H1 (cell line): ENCODE measurements at regions not wholly inside any gene's neighbourhood (a gene's known extent, or its start where the extent isn't known, plus 50 kb on each side); places are given as distances from the start of the nearest gene placed in this dataset.

Experiments
- CTCF ChIA-PET: fragments of 300-600 bp; sonication (Branson Sonifier 250); formaldehyde crosslinking; loops from one replicate; lab custom pipeline; 2021; ENCODE audit not compliant: partially characterized antibody; lab: Charles Lee
- POLR2A ChIA-PET: fragments of 300-600 bp; sonication (Branson Sonifier 250); formaldehyde crosslinking; loops from one replicate; lab custom pipeline; 2021; ENCODE audit warnings: inconsistent platforms; ENCODE audit not compliant: partially characterized antibody; lab: Charles Lee
- DNase-seq, 2 experiments: peaks; one replicate each; pipeline versions ENCODE4 v3.0.0 to v3.0.0-alpha.2; 2010 to 2022; ENCODE audit warnings: low spot score in 2 of 2, low read depth in 1 of 2, mixed read lengths in 1 of 2
- FAIRE-seq: peaks from 2 replicates; lab custom pipeline; 2011; peaks lifted over from hg19 to GRCh38; lab: Jason Lieb, UNC
- H2AFZ ChIP-seq: 2 replicates; pipeline ENCODE4 v1.8.1; 2012; ENCODE audit warnings: low read length, inconsistent platforms
- H2AK5ac ChIP-seq: 2 replicates; pipeline ENCODE4 v1.6.1; 2013; ENCODE audit warnings: low read depth, low read length
- H2BK120ac ChIP-seq: replicated peaks from 2 replicates; pipeline ENCODE3; 2013; ENCODE audit warnings: low read depth, low read length, inconsistent platforms
- H2BK12ac ChIP-seq: 2 replicates; pipeline ENCODE4 v1.6.1; 2013; ENCODE audit warnings: low read depth, low read length
- H2BK15ac ChIP-seq: 2 replicates; pipeline ENCODE4 v1.6.1; 2013; ENCODE audit warnings: low read length
- H2BK20ac ChIP-seq: 2 replicates; pipeline ENCODE4 v1.6.1; 2013; ENCODE audit warnings: low read length
- H2BK5ac ChIP-seq: 2 replicates; pipeline ENCODE4 v1.6.1; 2013; ENCODE audit warnings: low read depth, low read length
- H3K14ac ChIP-seq: 2 replicates; pipeline ENCODE4 v1.6.1; 2013; ENCODE audit warnings: inconsistent platforms; ENCODE audit not compliant: insufficient read length
- H3K18ac ChIP-seq: 2 replicates; pipeline ENCODE4 v1.6.1; 2013; ENCODE audit warnings: low read length; ENCODE audit errors: extremely low read depth
- H3K23ac ChIP-seq: 2 replicates; pipeline ENCODE4 v1.6.1; 2013; ENCODE audit warnings: inconsistent platforms; ENCODE audit not compliant: insufficient read length
- H3K23me2 ChIP-seq: 2 replicates; pipeline ENCODE4 v1.6.1; 2013; ENCODE audit warnings: low read depth, low read length
- H3K27ac ChIP-seq: 2 replicates; pipeline ENCODE4 v1.6.1; 2011; ENCODE audit warnings: low read depth, low read length, inconsistent platforms
- H3K27me3 ChIP-seq, 4 experiments: replicated peaks in 1 of 4; 1 replicate in 1 of 4; 2 replicates in 3 of 4; pipeline versions ENCODE4 v1.6.1 to v1.8.1; 2011 to 2013; ENCODE audit warnings: low read length in 3 of 4, mild to moderate bottlenecking in 3 of 4, inconsistent platforms in 2 of 4, mixed read lengths in 2 of 4, moderate library complexity in 1 of 4; ENCODE audit not compliant: control insufficient read depth in 3 of 4, insufficient read depth in 3 of 4; ENCODE audit errors: extremely low read depth in 1 of 4
- H3K36me3 ChIP-seq, 4 experiments: 2 replicates each; pipeline versions ENCODE4 v1.6.1 to v1.8.1; 2011 to 2013; ENCODE audit warnings: mild to moderate bottlenecking in 4 of 4, low read length in 3 of 4, moderate library complexity in 2 of 4, control low read depth in 1 of 4, inconsistent platforms in 1 of 4; ENCODE audit not compliant: insufficient read depth in 4 of 4, control insufficient read depth in 2 of 4
- H3K4ac ChIP-seq: replicated peaks from 2 replicates; pipeline ENCODE3; 2013; ENCODE audit warnings: low read length, low read depth, mixed read lengths, inconsistent platforms; ENCODE audit not compliant: insufficient read length
- H3K4me1 ChIP-seq, 4 experiments: replicated peaks in 1 of 4; 1 replicate in 1 of 4; 2 replicates in 3 of 4; pipeline versions ENCODE4 v1.6.1 to v1.8.1; 2011 to 2013; ENCODE audit warnings: low read length in 3 of 4, inconsistent platforms in 2 of 4, mixed read lengths in 1 of 4; ENCODE audit not compliant: insufficient read depth in 4 of 4, control insufficient read depth in 3 of 4
- H3K4me2 ChIP-seq, 2 experiments: 2 replicates each; pipeline versions ENCODE4 v1.6.1 to v1.8.1; 2011 to 2013; ENCODE audit warnings: low read depth in 2 of 2, low read length in 2 of 2, control low read depth in 1 of 2, inconsistent platforms in 1 of 2, mild to moderate bottlenecking in 1 of 2; ENCODE audit not compliant: insufficient read depth in 1 of 2
- H3K4me3 ChIP-seq, 4 experiments: fragments of 200-600, 300-600 bp in 1 of 4; sonication (generic), shearing (Covaris generic), sonication (Bioruptor Twin) in 1 of 4; 2 replicates each; pipeline versions ENCODE4 v1.5.1 to v1.8.1; 2011 to 2016; ENCODE audit warnings: low read length in 4 of 4, low read depth in 3 of 4, control low read depth in 2 of 4, inconsistent platforms in 2 of 4, mild to moderate bottlenecking in 2 of 4, mixed read lengths in 1 of 4, moderate library complexity in 1 of 4; ENCODE audit not compliant: insufficient read depth in 2 of 4; ENCODE audit errors: extremely low read depth in 1 of 4
- H3K56ac ChIP-seq: replicated peaks from 2 replicates; pipeline ENCODE3; 2013; ENCODE audit warnings: low read depth, mild to moderate bottlenecking, mixed read lengths, low read length, inconsistent platforms; ENCODE audit not compliant: insufficient read length
- H3K79me1 ChIP-seq: 2 replicates; pipeline ENCODE4 v1.6.1; 2013; ENCODE audit warnings: low read depth, low read length, control low read depth
- H3K79me2 ChIP-seq, 2 experiments: 2 replicates each; pipeline versions ENCODE4 v1.6.1 to v1.8.1; 2012 to 2013; ENCODE audit warnings: low read length in 2 of 2, mild to moderate bottlenecking in 2 of 2, inconsistent platforms in 1 of 2; ENCODE audit not compliant: insufficient read depth in 2 of 2, control insufficient read depth in 1 of 2
- H3K9ac ChIP-seq, 4 experiments: replicated peaks in 1 of 4; 1 replicate in 1 of 4; 2 replicates in 3 of 4; pipeline versions ENCODE4 v1.6.1 to v1.8.1; 2011 to 2013; ENCODE audit warnings: low read depth in 3 of 4, low read length in 3 of 4, control low read depth in 2 of 4, mild to moderate bottlenecking in 2 of 4, moderate library complexity in 2 of 4, inconsistent platforms in 1 of 4; ENCODE audit errors: extremely low read depth in 1 of 4
- H3K9me3 ChIP-seq, 2 experiments: 2 replicates each; pipeline versions ENCODE4 v1.6.1 to v1.8.1; 2012 to 2013; ENCODE audit warnings: mild to moderate bottlenecking in 2 of 2, moderate library complexity in 2 of 2, control low read depth in 1 of 2, inconsistent platforms in 1 of 2, low read depth in 1 of 2, low read length in 1 of 2, mixed read lengths in 1 of 2; ENCODE audit not compliant: insufficient read depth in 2 of 2
- H4K20me1 ChIP-seq, 2 experiments: replicated peaks in 1 of 2; 2 replicates each; pipeline versions ENCODE3 to v1.8.1; 2011 to 2013; ENCODE audit warnings: inconsistent platforms in 2 of 2, low read length in 2 of 2, mild to moderate bottlenecking in 1 of 2; ENCODE audit not compliant: insufficient read depth in 2 of 2, control insufficient read depth in 1 of 2
- H4K5ac ChIP-seq: 2 replicates; pipeline ENCODE4 v1.6.1; 2013; ENCODE audit warnings: low read length, low read depth, mixed read lengths, inconsistent platforms; ENCODE audit not compliant: insufficient read length
- H4K8ac ChIP-seq: 2 replicates; pipeline ENCODE4 v1.8.0; 2013; ENCODE audit warnings: mild to moderate bottlenecking, moderate library complexity, low read length, inconsistent platforms; ENCODE audit not compliant: insufficient read depth; ENCODE audit errors: extremely low read depth
- H4K91ac ChIP-seq: replicated peaks from 2 replicates; pipeline ENCODE3; 2013; ENCODE audit warnings: low read length, mixed read lengths, inconsistent platforms; ENCODE audit not compliant: insufficient read length
- ASH2L ChIP-seq: fragments of 200-600, 300-600 bp; sonication (generic); IDR thresholded peaks from one replicate; pipeline ENCODE4 v1.7.1; 2017; ENCODE audit warnings: low read length
- BCL11A ChIP-seq, 2 experiments: IDR thresholded peaks; one replicate each; pipeline ENCODE4 v1.6.1; 2011; ENCODE audit warnings: low read depth in 2 of 2, low read length in 2 of 2, mild to moderate bottlenecking in 2 of 2
- CREB1 ChIP-seq: IDR thresholded peaks from 2 replicates; pipeline ENCODE4 v1.6.1; 2012; ENCODE audit warnings: inconsistent platforms
- CTBP2 ChIP-seq: IDR thresholded peaks from 2 replicates; pipeline ENCODE4 v1.7.0; 2011; ENCODE audit warnings: borderline replicate concordance, mild to moderate bottlenecking, moderate library complexity, mixed read lengths, low read length; ENCODE audit not compliant: insufficient read depth, insufficient read length
- EGR1 ChIP-seq: IDR thresholded peaks from 2 replicates; pipeline ENCODE4 v1.6.1; 2011; ENCODE audit warnings: low read depth, low read length, borderline replicate concordance
- EP300 ChIP-seq, 2 experiments: IDR thresholded peaks; 1 replicate in 1 of 2; 2 replicates in 1 of 2; pipeline ENCODE4 v1.6.1; 2011 to 2012; ENCODE audit warnings: low read depth in 2 of 2, low read length in 2 of 2, mild to moderate bottlenecking in 2 of 2, borderline replicate concordance in 1 of 2, inconsistent platforms in 1 of 2, moderate library complexity in 1 of 2
- GTF2F1 ChIP-seq: IDR thresholded peaks from 2 replicates; pipeline ENCODE4 v1.6.1; 2012; ENCODE audit warnings: low read depth, low read length, improper control_type of control experiment, borderline replicate concordance
- JUN ChIP-seq: IDR thresholded peaks from 2 replicates; pipeline ENCODE4 v1.6.1; 2011; ENCODE audit warnings: low read depth, mild to moderate bottlenecking, improper control_type of control experiment, low read length
- KDM4A ChIP-seq: IDR thresholded peaks from one replicate; pipeline ENCODE4 v1.7.1; 2012; ENCODE audit warnings: low read depth, mild to moderate bottlenecking, moderate library complexity, low read length, inconsistent platforms; ENCODE audit not compliant: severe bottlenecking
- KDM5A ChIP-seq: fragments of 200-600 bp; IDR thresholded peaks from 2 replicates; pipeline ENCODE4 v1.7.1; 2012; ENCODE audit warnings: mild to moderate bottlenecking, low read length, inconsistent platforms, mixed read lengths
- MAFK ChIP-seq: IDR thresholded peaks from 2 replicates; pipeline ENCODE4 v1.6.1; 2012; ENCODE audit warnings: low read depth, mild to moderate bottlenecking, improper control_type of control experiment, low read length
- POLR2A ChIP-seq, 2 experiments: IDR thresholded peaks; 1 replicate in 1 of 2; 2 replicates in 1 of 2; pipeline ENCODE4 v1.6.1; 2011; ENCODE audit warnings: low read depth in 2 of 2, low read length in 2 of 2, mild to moderate bottlenecking in 2 of 2; ENCODE audit errors: control extremely low read depth in 1 of 2
- RAD21 ChIP-seq, 2 experiments: IDR thresholded peaks in 1 of 2; conservative IDR thresholded peaks in 1 of 2; 2 replicates each; pipeline ENCODE4 v1.6.1; 2011; ENCODE audit warnings: low read depth in 2 of 2, low read length in 2 of 2, improper control_type of control experiment in 1 of 2, inconsistent platforms in 1 of 2, mild to moderate bottlenecking in 1 of 2, moderate library complexity in 1 of 2
- RXRA ChIP-seq: IDR thresholded peaks from 2 replicates; pipeline ENCODE4 v1.6.1; 2011; ENCODE audit warnings: low read depth, mild to moderate bottlenecking, low read length, moderate library complexity; ENCODE audit not compliant: insufficient read depth
- SUZ12 ChIP-seq: fragments of 200-600 bp; sonication (generic); IDR thresholded peaks from 2 replicates; pipeline ENCODE4 v1.6.1; 2012; ENCODE audit warnings: mild to moderate bottlenecking, inconsistent platforms, low read length, moderate library complexity, mixed read lengths
- TCF12 ChIP-seq: IDR thresholded peaks from 2 replicates; pipeline ENCODE4 v1.6.1; 2011; ENCODE audit warnings: low read depth, mild to moderate bottlenecking, low read length
- WGBS, 2 experiments: shearing (Covaris generic) in 1 of 2; methylation state at CpG; one replicate each; pipeline versions ENCODE4 v1.1.6 to v1.1.7; 2013 to 2015; ENCODE audit warnings: low lambda C conversion rate in 2 of 2, mixed read lengths in 2 of 2, inconsistent platforms in 1 of 2, low coverage in 1 of 2, missing lambda C conversion rate in 1 of 2; ENCODE audit not compliant: insufficient replicate concordance in 2 of 2, insufficient coverage in 1 of 2, insufficient read length in 1 of 2; ENCODE audit errors: extremely low coverage in 1 of 2, missing lambda C conversion rate in 1 of 2; 5-methylcytosine and 5-hydroxymethylcytosine counted together

- H2BK20ac ChIP-seq = no peak overlapping the region
- no peak overlapping the region for H3K9ac ChIP-seq
- no peak overlapping the region for H2BK5ac ChIP-seq
- ChIA-PET POLR2A (no interaction called here), CTCF (interaction anchor here (0.8 to 1.1 kb wide), 2 partner anchors 13 to 130 kb away, joined by 3 read pairs; no protein-coding TSS in a partner anchor)
- H3K27me3 ChIP-seq = no peaks in the 10 kb centered on the region
- H3K36me3 ChIP-seq = no peaks in the 10 kb centered on the region
- no peak overlapping the region for H3K4ac ChIP-seq
- WGBS, 2 experiments = 94% methylated on average over 3 of the region's 3 CpGs; no CpG with 5 or more reads in 1 of the 2 experiments
- H3K4me2 ChIP-seq = no peak overlapping the region
- H2BK12ac ChIP-seq = no peak overlapping the region
- H2AK5ac ChIP-seq = no peak overlapping the region
- H4K5ac ChIP-seq = no peak overlapping the region
- no peak overlapping the region for H2BK120ac ChIP-seq
- no peak overlapping the region for H3K27ac ChIP-seq
- H3K4me3 ChIP-seq = no peak overlapping the region
- no peaks in the 10 kb centered on the region for H4K20me1 ChIP-seq
- H3K14ac ChIP-seq = no peak overlapping the region
- H3K4me1 ChIP-seq = no peaks in the 10 kb centered on the region
- H3K56ac ChIP-seq = no peak overlapping the region
- H3K79me2 ChIP-seq = no peaks in the 10 kb centered on the region
- H4K8ac ChIP-seq = no peak overlapping the region
- H3K23ac ChIP-seq = no peak overlapping the region
- no peak overlapping the region for H2BK15ac ChIP-seq
- no peak overlapping the region for H4K91ac ChIP-seq
- H2AFZ ChIP-seq = no peak overlapping the region
- no peak for DNase-seq
- no peaks in the 10 kb centered on the region for H3K79me1 ChIP-seq
- no peak overlapping the region for H3K18ac ChIP-seq
- H3K9me3 ChIP-seq = peaks cover 0 to 8% of the 10 kb centered on the region in 2 experiments; a peak in 2 of 4 replicates
- no peaks in the 10 kb centered on the region for H3K23me2 ChIP-seq
- FAIRE-seq = no peak
- no peak for TF ChIP-seq RXRA
- TF ChIP-seq MAFK = no peak
- no peak for TF ChIP-seq CTBP2
- no peak for TF ChIP-seq EGR1
- TF ChIP-seq POLR2A (IDR thresholded peaks at IDR 0.05; ENCODE audit: control extremely low read depth in 1 of 2, low read depth in 2 of 2, low read length in 2 of 2) = no peak
- no peak for TF ChIP-seq JUN
- no peak for TF ChIP-seq SUZ12
- no peak for TF ChIP-seq KDM5A
- TF ChIP-seq CREB1 = no peak
- TF ChIP-seq ASH2L = no peak
- no peak for TF ChIP-seq GTF2F1
- TF ChIP-seq RAD21 (IDR thresholded peaks at IDR 0.05 in 1 of 2, conservative IDR thresholded peaks at IDR 0.05 in 1 of 2; ENCODE audit: low read depth in 2 of 2, low read length in 2 of 2) = no peak
- no peak for TF ChIP-seq TCF12
- TF ChIP-seq KDM4A = no peak
- TF ChIP-seq EP300 (IDR thresholded peaks at IDR 0.05; ENCODE audit: borderline replicate concordance in 1 of 2, low read depth in 2 of 2, low read length in 2 of 2) = no peak
- TF ChIP-seq BCL11A (IDR thresholded peaks at IDR 0.05; ENCODE audit: low read depth in 2 of 2, low read length in 2 of 2) = no peak
These were observed 126.8 kb upstream of the SYT10 start for GRCh38 chr12:33566403-33566802.
